NOMO-1 treated with dmso at 0.1 percent for 144 hours (cell line): ENCODE measurements at regions not wholly inside any gene's neighbourhood (a gene's known extent, or its start where the extent isn't known, plus 50 kb on each side); places are given as distances from the start of the nearest gene placed in this dataset.

Source experiments
- DNase-seq: peaks from one replicate; lab custom pipeline; 2025; ENCODE audit not compliant: unreplicated experiment; lab: John Stamatoyannopoulos, UW

DNA sequence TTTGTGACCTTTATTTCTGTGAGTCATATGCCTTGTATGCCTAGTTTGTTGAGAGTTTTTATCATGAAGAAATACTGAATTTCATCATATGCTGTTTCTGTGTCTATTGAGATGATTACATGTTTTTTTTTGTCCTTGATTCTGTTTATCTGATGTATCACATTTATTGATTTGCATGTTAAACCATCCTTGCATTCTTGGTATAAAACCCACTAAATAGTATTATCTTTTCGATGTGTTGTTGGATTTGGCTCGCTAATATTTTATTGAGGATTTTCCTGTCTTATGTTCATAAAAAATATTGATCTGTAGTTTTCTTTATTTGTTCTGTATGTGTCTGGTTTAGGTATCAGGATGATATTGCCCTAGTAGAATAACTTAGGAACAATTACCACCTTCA is 164.7 kb upstream of the CHRM3 start:
- no peak for DNase-seq

DNA sequence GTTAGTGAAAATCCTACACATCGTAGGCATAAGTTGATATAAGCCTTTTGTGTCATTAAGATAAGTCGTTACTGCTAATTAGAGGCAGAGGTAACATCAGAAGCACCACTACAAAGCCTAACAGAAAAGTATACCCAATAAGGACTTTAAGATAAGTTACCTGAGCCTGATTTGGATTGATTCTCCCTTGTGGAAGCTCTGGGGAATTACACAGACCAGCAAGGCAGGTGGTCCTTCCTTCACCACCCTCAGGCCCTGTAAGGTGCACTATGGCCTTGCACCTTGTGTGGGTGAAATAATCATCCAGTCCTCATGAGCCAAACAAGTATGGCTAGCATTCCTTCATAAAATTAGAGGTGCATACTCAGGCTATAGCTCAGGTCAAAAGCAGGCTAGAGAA is 166.7 kb upstream of the CHRM3 start:
- no peak for DNase-seq

DNA sequence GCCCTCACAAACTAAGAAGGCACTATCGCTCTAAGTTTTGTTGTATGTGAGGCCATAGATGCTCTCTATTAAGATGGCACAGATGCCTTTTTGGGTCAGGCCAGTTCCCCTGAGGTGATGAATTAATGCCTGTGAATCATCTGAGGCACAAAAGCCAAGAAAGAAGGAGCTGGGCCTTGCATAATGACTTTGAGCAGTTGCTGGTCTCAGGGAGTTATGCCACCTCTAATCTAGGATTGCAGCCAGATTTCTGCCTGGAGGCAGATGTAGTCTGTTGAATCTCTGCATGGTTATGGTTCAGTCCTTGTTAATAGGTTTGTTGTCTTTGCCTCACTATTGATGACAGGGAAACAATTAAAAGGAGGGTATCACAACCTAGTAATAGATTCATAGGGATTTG is 168.1 kb upstream of the CHRM3 start:
- DNase-seq: no peak

GRCh38 chr1:239212811-239213220 is 173.6 kb upstream of the CHRM3 start:
- DNase-seq: no peak

DNA sequence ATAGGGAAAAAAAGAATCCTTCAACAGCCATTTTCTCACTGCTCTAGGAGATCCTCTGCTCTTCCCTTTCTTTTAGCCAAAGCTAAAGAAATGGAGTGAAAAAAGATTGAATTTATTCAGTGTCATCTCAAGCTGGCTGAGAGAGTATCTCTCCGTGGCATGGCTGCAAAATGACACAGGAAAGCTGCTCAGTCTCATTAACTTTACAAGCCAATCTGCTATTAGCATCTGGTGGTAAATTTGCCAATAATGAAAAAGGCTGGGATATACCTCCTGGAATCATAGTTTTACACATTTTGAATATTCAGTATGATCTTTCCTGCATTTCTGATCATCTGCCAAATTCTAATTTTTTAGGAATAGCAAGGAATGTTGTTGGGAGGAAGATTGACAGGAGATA is 176.8 kb upstream of the CHRM3 start:
- no peak for DNase-seq

DNA sequence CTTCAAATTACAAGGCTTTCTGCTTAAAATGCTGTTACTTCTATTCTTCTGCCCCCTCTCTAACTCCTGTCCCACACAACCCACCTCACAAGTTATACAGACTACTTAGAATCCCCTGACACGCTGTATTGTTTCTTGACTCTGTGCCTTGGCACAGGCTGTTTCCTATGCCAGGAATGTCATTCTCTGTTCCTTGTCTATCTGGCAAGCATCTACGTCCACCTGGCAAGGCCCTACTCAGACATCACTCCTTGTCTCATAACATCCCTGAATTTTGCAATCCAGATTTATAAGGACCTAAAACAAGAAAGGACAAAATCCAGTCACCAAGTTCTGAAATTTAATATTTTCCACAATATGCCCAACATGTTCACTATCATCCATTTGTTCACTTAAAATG is 182.0 kb upstream of the CHRM3 start:
- no peak for DNase-seq

- DNase-seq: no peak
Observed at GRCh38 chr1:239197871-239198270, 188.5 kb upstream of the CHRM3 start.

- no peak for DNase-seq
Observed at GRCh38 chr1:239189998-239190512, 196.3 kb upstream of the CHRM3 start.

DNA sequence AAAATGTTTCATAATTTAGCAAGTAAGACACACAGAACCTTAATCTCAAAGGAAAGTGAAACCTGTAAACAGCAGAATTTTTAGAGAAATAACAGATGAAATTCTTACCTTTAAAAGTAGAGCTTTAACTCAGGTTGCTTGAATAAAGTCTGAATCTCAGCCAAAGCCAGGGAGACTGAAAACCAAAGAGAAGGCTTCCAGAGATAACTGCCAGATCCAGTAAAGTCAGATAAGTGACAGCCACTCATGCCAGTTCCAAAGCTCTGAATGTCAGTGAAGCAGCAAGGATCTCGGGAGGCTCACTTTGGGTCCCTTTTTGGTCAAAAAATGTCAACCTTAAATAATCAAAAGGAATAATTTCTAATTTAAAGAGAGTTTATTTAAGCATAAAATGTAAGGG is 199.9 kb upstream of the CHRM3 start:
- no peak for DNase-seq

- DNase-seq: no peak
Observed at GRCh38 chr1:239185245-239185619, 201.1 kb upstream of the CHRM3 start.

- no peak for DNase-seq
Observed at GRCh38 chr1:239184561-239185244, 201.7 kb upstream of the CHRM3 start.

GRCh38 chr1:239178961-239179360 is 207.4 kb upstream of the CHRM3 start:
- no peak for DNase-seq

GRCh38 chr1:239174880-239175279 is 211.5 kb upstream of the CHRM3 start:
- DNase-seq: no peak

GRCh38 chr1:239170828-239171227 is 215.5 kb upstream of the CHRM3 start:
- DNase-seq: no peak

DNA sequence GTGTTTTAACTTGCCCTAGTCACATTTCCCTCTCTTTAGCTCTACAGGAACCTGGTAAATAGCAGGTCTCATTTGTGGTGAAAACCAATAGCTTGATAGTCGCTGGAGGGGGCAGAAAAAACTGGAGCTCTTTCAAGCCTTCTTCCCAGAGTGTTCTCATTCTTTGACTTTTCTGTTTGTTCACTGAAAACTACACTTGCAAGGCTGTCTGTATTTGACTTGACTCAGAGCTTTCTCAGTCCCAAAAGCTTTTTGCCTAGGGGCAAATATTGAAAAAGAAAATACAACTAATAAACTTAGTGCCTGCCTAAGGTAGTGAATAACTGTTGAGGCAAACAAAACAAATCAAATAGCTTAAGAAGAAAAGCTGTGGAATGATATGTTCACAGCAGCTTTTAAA is 217.1 kb upstream of the CHRM3 start:
- no peak for DNase-seq

- DNase-seq: no peak
Observed at GRCh38 chr1:239164451-239165180, 221.8 kb upstream of the CHRM3 start.

DNA sequence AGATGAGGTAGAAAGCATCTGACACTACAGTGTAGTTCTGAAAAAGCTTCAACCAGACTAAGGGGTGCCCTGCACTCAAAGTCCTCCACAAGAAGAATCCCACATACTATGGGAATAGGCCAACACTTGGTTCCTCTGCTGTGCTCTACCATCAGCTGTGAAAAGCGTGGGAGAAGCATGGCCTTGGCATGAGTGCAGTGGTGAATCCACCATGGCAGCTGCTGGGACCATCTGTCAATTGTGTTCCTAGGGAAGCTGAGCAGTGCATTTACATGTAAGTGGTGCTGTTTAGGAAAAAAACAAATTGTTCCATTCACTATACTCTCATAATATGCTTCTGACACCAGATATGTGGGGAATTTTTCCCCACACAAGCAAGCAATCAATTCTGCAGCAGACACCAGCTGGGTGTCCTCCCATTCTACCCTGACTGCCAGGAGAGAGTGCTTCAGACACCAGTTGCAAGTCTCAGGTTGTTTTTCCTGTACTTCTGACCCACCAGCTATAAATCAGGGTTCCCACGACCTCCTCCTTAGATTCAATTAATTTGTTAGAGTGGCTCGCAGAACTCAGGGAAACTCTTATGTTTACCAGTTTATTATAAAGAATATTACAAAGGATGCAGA is 230.8 kb upstream of the CHRM3 start:
- DNase-seq: no peak

- DNase-seq: no peak
Observed at GRCh38 chr1:239151937-239152336, 234.4 kb upstream of the CHRM3 start.

GRCh38 chr1:239140968-239141367 is 245.4 kb upstream of the CHRM3 start:
- DNase-seq: no peak

DNA sequence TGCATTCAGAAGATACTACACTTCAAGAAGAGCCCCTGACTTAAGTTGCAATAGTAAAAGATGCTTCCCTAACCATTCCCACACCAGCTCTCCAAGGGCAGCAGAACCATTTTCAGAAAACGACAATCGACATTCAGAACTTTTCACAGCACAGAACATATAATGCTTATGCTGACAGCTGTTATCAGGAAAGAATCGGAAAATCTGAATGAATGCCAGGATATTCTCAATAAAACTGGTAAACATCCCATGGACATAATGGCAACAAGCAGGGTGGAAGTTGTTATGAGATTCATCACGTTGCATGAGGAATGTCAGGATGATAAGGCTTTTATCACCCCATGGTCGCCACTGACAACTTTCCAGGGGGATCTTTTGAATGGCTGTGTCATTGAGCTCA is 246.6 kb upstream of the CHRM3 start:
- no peak for DNase-seq

GRCh38 chr1:239128541-239128940 is 257.8 kb upstream of the CHRM3 start:
- no peak for DNase-seq

GRCh38 chr1:239126884-239127283 is 259.5 kb upstream of the CHRM3 start:
- no peak for DNase-seq
